SU-DHL-6 (cell line): ENCODE measurements at regions not wholly inside any gene's neighbourhood (a gene's known extent, or its start where the extent isn't known, plus 50 kb on each side); places are given as distances from the start of the nearest gene placed in this dataset.

Experiments used
- H2AFZ ChIP-seq: fragments of 200-600 bp; sonication (generic); 2 replicates; pipeline ENCODE4 v1.6.1; 2014; ENCODE audit warnings: low read depth, mild to moderate bottlenecking, moderate library complexity, mixed read lengths, antibody characterized with exemption, low read length; ENCODE audit not compliant: severe bottlenecking
- H3F3A ChIP-seq: fragments of 200-600 bp; shearing (Covaris generic); 2 replicates; pipeline ENCODE4 v1.6.0; 2016; ENCODE audit warnings: antibody characterized with exemption, mild to moderate bottlenecking; ENCODE audit not compliant: insufficient read depth
- H3K27ac ChIP-seq: fragments of 200-600 bp; sonication (generic); 2 replicates; pipeline ENCODE4 v1.5.1; 2016; ENCODE audit warnings: low read depth, mild to moderate bottlenecking, low read length, moderate library complexity, mixed read lengths
- H3K27me3 ChIP-seq: fragments of 200-600 bp; sonication (generic), shearing (Covaris generic); 2 replicates; pipeline ENCODE4 v1.6.0; 2014; ENCODE audit warnings: mild to moderate bottlenecking, low read length
- H3K36me3 ChIP-seq: fragments of 200-600 bp; sonication (generic); 2 replicates; pipeline ENCODE4 v1.6.1; 2014; ENCODE audit warnings: mild to moderate bottlenecking, low read length, mixed read lengths
- H3K4me2 ChIP-seq: fragments of 300-600, 200-600 bp; shearing (Covaris generic), sonication (generic); 2 replicates; pipeline ENCODE4 v1.6.0; 2014; ENCODE audit warnings: low read length, low read depth, mild to moderate bottlenecking; ENCODE audit not compliant: poor library complexity, severe bottlenecking
- H3K4me3 ChIP-seq: fragments of 200-600 bp; sonication (generic); 2 replicates; pipeline ENCODE4 v1.5.1; 2014; ENCODE audit warnings: antibody characterized with exemption, low read length, mild to moderate bottlenecking, mixed read lengths; ENCODE audit not compliant: insufficient read depth, poor library complexity, severe bottlenecking
- H3K79me2 ChIP-seq: fragments of 200-600 bp; sonication (generic); 2 replicates; pipeline ENCODE4 v1.6.1; 2014; ENCODE audit warnings: mild to moderate bottlenecking, low read length, moderate library complexity; ENCODE audit not compliant: insufficient read depth
- H3K9ac ChIP-seq: fragments of 200-600 bp; sonication (generic); 2 replicates; pipeline ENCODE4 v1.7.0; 2014; ENCODE audit warnings: mild to moderate bottlenecking, low read length
- H3K9me2 ChIP-seq: fragments of 200-600 bp; sonication (generic); replicated peaks from 2 replicates; pipeline ENCODE4 v1.6.1; 2014; ENCODE audit warnings: low read length; ENCODE audit not compliant: insufficient read depth
- H3K9me3 ChIP-seq: fragments of 200-600 bp; sonication (generic); 2 replicates; pipeline ENCODE4 v1.6.1; 2014; ENCODE audit warnings: low read length, mixed read lengths; ENCODE audit not compliant: insufficient read depth
- H4K20me1 ChIP-seq: fragments of 200-600 bp; sonication (generic); 2 replicates; pipeline ENCODE4 v1.6.1; 2014; ENCODE audit warnings: low read depth, mild to moderate bottlenecking, antibody characterized with exemption, low read length, moderate library complexity, mixed read lengths
- EZH2phosphoT487 ChIP-seq: fragments of 200-600 bp; sonication (generic), shearing (Covaris generic); conservative IDR thresholded peaks from 2 replicates; pipeline ENCODE4 v1.6.1; 2018; ENCODE audit warnings: mild to moderate bottlenecking, antibody characterized with exemption, low read length, moderate library complexity, mixed read lengths
- TF ChIP-seq, protein P1 (sequence below): fragments of 200-600 bp; sonication (generic); IDR thresholded peaks from one replicate; pipeline ENCODE4 v1.5.1; 2017; ENCODE audit warnings: antibody characterized with exemption, mild to moderate bottlenecking, low read length, moderate library complexity; ENCODE audit not compliant: insufficient read depth, poor library complexity, severe bottlenecking

DNA sequence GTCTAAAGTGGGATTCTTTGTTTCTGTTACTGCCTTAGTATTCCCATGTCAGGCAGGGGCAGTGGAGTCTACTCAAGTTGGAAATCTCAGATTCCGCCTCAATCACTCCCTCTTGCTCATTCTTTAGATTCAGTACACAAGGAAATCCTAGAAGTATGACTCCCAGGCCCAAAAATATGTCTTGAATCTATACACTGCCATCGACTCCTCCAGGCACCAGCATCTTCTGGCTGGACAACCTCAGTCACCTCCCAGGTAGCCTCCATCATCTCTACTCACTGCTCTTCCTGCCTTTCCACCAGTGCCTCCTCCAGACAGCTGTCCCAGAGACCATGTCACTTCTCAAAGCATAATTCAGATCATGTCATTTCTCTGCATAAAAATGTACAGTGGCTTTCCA lies 329.9 kb downstream of the CDC5L start:
- Histone ChIP-seq H3K9ac (no peak overlapping the region), H3K36me3 (no peaks in the 10 kb centered on the region), H3K9me3 (no peaks in the 10 kb centered on the region), H3F3A (no peaks in the 10 kb centered on the region), H3K4me2 (no peak overlapping the region), H4K20me1 (no peaks in the 10 kb centered on the region), H3K4me3 (no peak overlapping the region), H2AFZ (no peak overlapping the region), H3K27me3 (no peaks in the 10 kb centered on the region), H3K27ac (no peak overlapping the region), H3K79me2 (no peaks in the 10 kb centered on the region), H3K9me2 (no peaks in the 10 kb centered on the region)
- TF ChIP-seq EZH2phosphoT487: no peak
- TF ChIP-seq, protein P1, sequence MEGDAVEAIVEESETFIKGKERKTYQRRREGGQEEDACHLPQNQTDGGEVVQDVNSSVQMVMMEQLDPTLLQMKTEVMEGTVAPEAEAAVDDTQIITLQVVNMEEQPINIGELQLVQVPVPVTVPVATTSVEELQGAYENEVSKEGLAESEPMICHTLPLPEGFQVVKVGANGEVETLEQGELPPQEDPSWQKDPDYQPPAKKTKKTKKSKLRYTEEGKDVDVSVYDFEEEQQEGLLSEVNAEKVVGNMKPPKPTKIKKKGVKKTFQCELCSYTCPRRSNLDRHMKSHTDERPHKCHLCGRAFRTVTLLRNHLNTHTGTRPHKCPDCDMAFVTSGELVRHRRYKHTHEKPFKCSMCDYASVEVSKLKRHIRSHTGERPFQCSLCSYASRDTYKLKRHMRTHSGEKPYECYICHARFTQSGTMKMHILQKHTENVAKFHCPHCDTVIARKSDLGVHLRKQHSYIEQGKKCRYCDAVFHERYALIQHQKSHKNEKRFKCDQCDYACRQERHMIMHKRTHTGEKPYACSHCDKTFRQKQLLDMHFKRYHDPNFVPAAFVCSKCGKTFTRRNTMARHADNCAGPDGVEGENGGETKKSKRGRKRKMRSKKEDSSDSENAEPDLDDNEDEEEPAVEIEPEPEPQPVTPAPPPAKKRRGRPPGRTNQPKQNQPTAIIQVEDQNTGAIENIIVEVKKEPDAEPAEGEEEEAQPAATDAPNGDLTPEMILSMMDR: no peak

DNA sequence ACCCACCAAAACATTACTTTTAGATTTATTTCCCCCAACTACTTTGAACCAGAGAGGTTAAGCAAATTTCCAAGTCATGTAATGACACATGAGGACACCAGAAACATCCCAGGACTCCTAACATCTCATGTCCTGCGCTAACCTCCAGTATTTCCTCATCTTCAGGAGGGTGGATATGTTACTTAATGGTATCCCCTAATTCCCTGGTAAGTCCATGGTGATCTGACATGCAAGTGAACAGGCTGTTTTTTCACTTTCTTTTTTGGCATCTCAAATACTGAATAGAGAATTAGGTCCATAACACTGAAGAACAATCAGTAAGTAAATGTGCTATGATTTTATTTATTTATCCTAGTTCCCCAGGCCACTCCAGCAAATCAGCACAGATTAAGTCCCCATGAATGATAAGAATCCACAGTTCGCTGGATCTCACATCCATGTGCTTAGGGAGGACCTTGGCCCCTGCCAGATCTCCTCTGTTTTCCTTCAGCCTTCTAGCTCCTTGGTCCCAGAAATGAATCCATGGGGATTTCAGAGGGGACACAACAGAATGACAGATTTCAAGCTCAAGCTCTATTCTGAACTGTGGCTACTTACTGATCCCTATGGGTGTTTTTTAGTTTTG lies 334.6 kb downstream of the CDC5L start:
- no peak overlapping the region for H3K27ac ChIP-seq
- H3K9me3 ChIP-seq: no peaks in the 10 kb centered on the region
- no peaks in the 10 kb centered on the region for H3K36me3 ChIP-seq
- no peak for TF ChIP-seq EZH2phosphoT487
- TF ChIP-seq, protein P1: no peak
- no peak overlapping the region for H3K4me3 ChIP-seq
- no peak overlapping the region for H3K9ac ChIP-seq
- H3K27me3 ChIP-seq: 0 out of 2 replicates have a peak, but pooled peaks cover 4% of the 10 kb centered on the region
- no peaks in the 10 kb centered on the region for H3K9me2 ChIP-seq
- H3F3A ChIP-seq: no peaks in the 10 kb centered on the region
- H3K4me2 ChIP-seq: no peak overlapping the region
- no peaks in the 10 kb centered on the region for H4K20me1 ChIP-seq
- no peaks in the 10 kb centered on the region for H3K79me2 ChIP-seq
- no peak overlapping the region for H2AFZ ChIP-seq

DNA sequence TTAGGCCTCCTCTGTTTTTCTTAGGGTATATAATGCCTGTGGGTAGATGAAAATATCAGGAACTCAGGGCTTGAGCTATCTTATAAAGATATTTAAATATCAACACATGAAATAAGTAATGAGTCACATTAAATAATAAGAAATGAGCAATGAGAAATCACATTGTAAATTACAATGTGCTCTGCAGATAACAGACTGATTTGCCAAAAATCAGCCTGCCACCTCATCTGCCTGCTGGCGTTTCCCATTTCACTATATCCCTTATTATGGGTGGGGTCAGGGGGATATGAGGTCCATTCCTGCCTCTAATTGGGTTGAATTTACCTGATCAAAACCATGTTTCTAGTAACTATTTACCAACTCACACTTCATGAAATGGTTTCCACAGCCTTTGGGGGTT lies 335.2 kb downstream of the CDC5L start:
- Histone ChIP-seq H3K4me2 (no peak overlapping the region), H3K9me3 (no peaks in the 10 kb centered on the region), H2AFZ (no peak overlapping the region), H3F3A (no peaks in the 10 kb centered on the region), H3K9me2 (no peaks in the 10 kb centered on the region), H4K20me1 (no peaks in the 10 kb centered on the region), H3K36me3 (no peaks in the 10 kb centered on the region), H3K9ac (no peak overlapping the region), H3K27ac (no peak overlapping the region), H3K27me3 (0 out of 2 replicates have a peak, but pooled peaks cover 4% of the 10 kb centered on the region), H3K4me3 (no peak overlapping the region), H3K79me2 (no peaks in the 10 kb centered on the region)
- TF ChIP-seq, protein P1: no peak
- no peak for TF ChIP-seq EZH2phosphoT487
